ENCODE measurements at regions not wholly inside any gene's neighbourhood (a gene's known extent, or its start where the extent isn't known, plus 50 kb on each side); places are given as distances from the start of the nearest gene placed in this dataset.

DNA sequence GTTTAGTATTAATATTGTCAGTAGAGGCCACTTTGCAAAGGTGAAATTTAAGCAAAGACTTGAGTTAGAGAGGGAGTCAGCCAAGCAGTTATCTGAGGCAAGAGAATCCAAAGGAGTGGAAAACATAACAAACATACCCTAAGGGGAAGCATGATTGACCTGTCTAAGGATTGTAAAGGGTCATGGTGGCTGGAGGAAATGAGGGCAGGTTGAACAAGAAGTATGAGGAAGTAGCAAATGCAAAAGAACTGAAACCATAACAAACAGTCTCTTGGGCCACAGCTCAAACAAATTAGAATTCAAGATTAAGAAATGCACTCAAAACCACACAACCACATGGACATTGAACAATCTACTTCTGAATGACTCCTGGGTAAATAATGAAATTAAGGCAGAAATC is 103.2 kb downstream of the FBXO5 start:
- H3K27ac Mint-ChIP-seq: no peak overlapping the region
- H2AFZ ChIP-seq (ENCODE audit: insufficient read depth, low read depth, low read length, poor library complexity, severe bottlenecking): no peak overlapping the region
- H3K4me1 Mint-ChIP-seq: no peaks in the 10 kb centered on the region

GRCh38 chr6:152893187-152893586 is 89.7 kb downstream of the FBXO5 start:
- no peak overlapping the region for H3K4me2 ChIP-seq (replicated peaks; ENCODE audit: low read depth, low read length, poor library complexity, severe bottlenecking)
- WGBS (ENCODE audit: insufficient coverage): 78% methylated on average over 1 of the region's 3 CpGs
- H3K79me2 ChIP-seq (ENCODE audit: control insufficient read depth, insufficient read depth, low read length): no peaks in the 10 kb centered on the region
- peaks cover 32% of the 10 kb centered on the region for H3K27me3 Mint-ChIP-seq
- H3K9ac ChIP-seq (ENCODE audit: low read length): no peak overlapping the region
- no peak overlapping the region for H3K4me3 Mint-ChIP-seq
- no peaks in the 10 kb centered on the region for H3K9me3 Mint-ChIP-seq (ENCODE audit: insufficient read depth)
- no peak overlapping the region for H3K27ac ChIP-seq (ENCODE audit: low read length in 2 of 2)
- no peak overlapping the region for H3K4me3 ChIP-seq (ENCODE audit: control extremely low read depth in 1 of 5, extremely low read depth in 1 of 5, insufficient read depth in 1 of 5, low read depth in 2 of 5, low read length in 4 of 5)
- POLR2A ChIA-PET: no interaction called here
- H3K27ac Mint-ChIP-seq: no peak overlapping the region
- no peaks in the 10 kb centered on the region for H3K4me1 ChIP-seq (ENCODE audit: control insufficient read depth in 2 of 2, insufficient read depth in 2 of 2, low read length in 2 of 2)
- H3K27me3 ChIP-seq (replicated peaks in 1 of 4; ENCODE audit: control extremely low read depth in 1 of 4, control insufficient read depth in 3 of 4, insufficient read depth in 4 of 4, low read length in 3 of 4): no peaks in the 10 kb centered on the region
- no peak overlapping the region for H2AFZ ChIP-seq (ENCODE audit: insufficient read depth, low read depth, low read length, poor library complexity, severe bottlenecking)
- CTCF ChIA-PET: interaction anchor here (2.1 kb wide), 1 partner anchor 9 kb away, joined by 7 read pairs; no protein-coding TSS in a partner anchor
- TF ChIP-seq, protein P1, sequence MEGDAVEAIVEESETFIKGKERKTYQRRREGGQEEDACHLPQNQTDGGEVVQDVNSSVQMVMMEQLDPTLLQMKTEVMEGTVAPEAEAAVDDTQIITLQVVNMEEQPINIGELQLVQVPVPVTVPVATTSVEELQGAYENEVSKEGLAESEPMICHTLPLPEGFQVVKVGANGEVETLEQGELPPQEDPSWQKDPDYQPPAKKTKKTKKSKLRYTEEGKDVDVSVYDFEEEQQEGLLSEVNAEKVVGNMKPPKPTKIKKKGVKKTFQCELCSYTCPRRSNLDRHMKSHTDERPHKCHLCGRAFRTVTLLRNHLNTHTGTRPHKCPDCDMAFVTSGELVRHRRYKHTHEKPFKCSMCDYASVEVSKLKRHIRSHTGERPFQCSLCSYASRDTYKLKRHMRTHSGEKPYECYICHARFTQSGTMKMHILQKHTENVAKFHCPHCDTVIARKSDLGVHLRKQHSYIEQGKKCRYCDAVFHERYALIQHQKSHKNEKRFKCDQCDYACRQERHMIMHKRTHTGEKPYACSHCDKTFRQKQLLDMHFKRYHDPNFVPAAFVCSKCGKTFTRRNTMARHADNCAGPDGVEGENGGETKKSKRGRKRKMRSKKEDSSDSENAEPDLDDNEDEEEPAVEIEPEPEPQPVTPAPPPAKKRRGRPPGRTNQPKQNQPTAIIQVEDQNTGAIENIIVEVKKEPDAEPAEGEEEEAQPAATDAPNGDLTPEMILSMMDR (IDR thresholded peaks at IDR 0.05): no peak
- TF ChIP-seq EZH2 (IDR thresholded peaks at IDR 0.05; ENCODE audit: borderline replicate concordance, insufficient read depth, low read depth, low read length, poor library complexity, severe bottlenecking): no peak
- no peaks in the 10 kb centered on the region for H3K4me1 Mint-ChIP-seq
- intact Hi-C loops (cut with micrococcal nuclease): no loop called here
- H3K9me3 ChIP-seq (ENCODE audit: control extremely low read depth in 1 of 3, control insufficient read depth in 2 of 3, insufficient read depth in 1 of 3, low read length in 2 of 3): peaks cover 0 to 4% (median 0%) of the 10 kb centered on the region in 3 donors
- DNase-seq (no peak), ATAC-seq (ENCODE audit: low read depth) (no peak)
- no peaks in the 10 kb centered on the region for H4K20me1 ChIP-seq (ENCODE audit: control insufficient read depth, insufficient read depth, low read length, poor library complexity, severe bottlenecking)
- H3K36me3 ChIP-seq (replicated peaks in 1 of 2; ENCODE audit: control extremely low read depth in 1 of 2, control insufficient read depth in 1 of 2, extremely low read depth in 1 of 2, insufficient read depth in 2 of 2, low read length in 1 of 2): no peaks in the 10 kb centered on the region

More for the DNA sequence above, 103.2 kb downstream of the FBXO5 start:
- Histone ChIP-seq H3K79me2 (ENCODE audit: control insufficient read depth, insufficient read depth, low read length) (no peaks in the 10 kb centered on the region), H3K4me2 (replicated peaks; ENCODE audit: low read depth, low read length, poor library complexity, severe bottlenecking) (no peak overlapping the region), H4K20me1 (ENCODE audit: control insufficient read depth, insufficient read depth, low read length, poor library complexity, severe bottlenecking) (no peaks in the 10 kb centered on the region), H3K9me3 (ENCODE audit: control extremely low read depth in 1 of 3, control insufficient read depth in 2 of 3, insufficient read depth in 1 of 3, low read length in 2 of 3) (peaks cover 0 to 9% (median 0%) of the 10 kb centered on the region in 3 donors), H3K4me3 (ENCODE audit: control extremely low read depth in 1 of 5, extremely low read depth in 1 of 5, insufficient read depth in 1 of 5, low read depth in 2 of 5, low read length in 4 of 5) (no peak overlapping the region), H3K27me3 (replicated peaks in 1 of 4; ENCODE audit: control extremely low read depth in 1 of 4, control insufficient read depth in 3 of 4, insufficient read depth in 4 of 4, low read length in 3 of 4) (no peaks in the 10 kb centered on the region), H3K27ac (ENCODE audit: low read length in 2 of 2) (no peak overlapping the region), H3K9ac (ENCODE audit: low read length) (no peak overlapping the region), H3K36me3 (replicated peaks in 1 of 2; ENCODE audit: control extremely low read depth in 1 of 2, control insufficient read depth in 1 of 2, extremely low read depth in 1 of 2, insufficient read depth in 2 of 2, low read length in 1 of 2) (no peaks in the 10 kb centered on the region), H3K4me1 (ENCODE audit: control insufficient read depth in 2 of 2, insufficient read depth in 2 of 2, low read length in 2 of 2) (no peaks in the 10 kb centered on the region)
- DNase-seq (no peak), ATAC-seq (ENCODE audit: low read depth) (no peak)
- ChIA-PET POLR2A (no interaction called here), CTCF (no interaction called here)
- H3K4me3 Mint-ChIP-seq: no peak overlapping the region
- TF ChIP-seq, protein P1 (IDR thresholded peaks at IDR 0.05): no peak
- TF ChIP-seq EZH2 (IDR thresholded peaks at IDR 0.05; ENCODE audit: borderline replicate concordance, insufficient read depth, low read depth, low read length, poor library complexity, severe bottlenecking): no peak
- H3K27me3 Mint-ChIP-seq: peaks cover 4% of the 10 kb centered on the region
- intact Hi-C loops (cut with micrococcal nuclease): no loop called here
- peaks cover 12% of the 10 kb centered on the region for H3K9me3 Mint-ChIP-seq (ENCODE audit: insufficient read depth)
